ENCODE measurements at regions not wholly inside any gene's neighbourhood (a gene's known extent, or its start where the extent isn't known, plus 50 kb on each side); places are given as distances from the start of the nearest gene placed in this dataset.

DNA sequence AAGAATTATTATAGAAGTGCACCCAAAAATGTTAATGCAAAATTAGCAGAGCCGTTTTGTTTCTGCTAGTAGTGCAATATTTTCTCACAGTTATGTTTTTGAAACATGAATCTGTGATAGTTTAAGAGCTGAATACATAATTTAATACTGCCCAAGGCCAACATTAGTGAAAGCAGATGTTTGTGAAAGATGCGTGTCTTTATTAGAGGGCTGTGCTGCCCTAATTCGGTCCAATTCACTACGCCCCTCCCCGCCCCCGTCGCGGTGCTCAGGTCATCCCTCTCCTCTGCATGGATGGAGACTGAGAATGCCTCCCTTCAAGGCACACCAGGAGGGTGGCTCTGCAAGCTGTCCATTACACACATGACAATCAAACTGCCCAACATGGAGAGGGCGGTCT is 172.0 kb downstream of the TEX36 start:
- H3K9me3 Mint-ChIP-seq: no peaks in the 10 kb centered on the region
- POLR2A ChIA-PET: no interaction called here
- DNase-seq (no peak), ATAC-seq (ENCODE audit: low read depth) (no peak)
- CTCF ChIA-PET: no interaction called here
- H3K4me3 Mint-ChIP-seq: no peak overlapping the region
- H3K27me3 Mint-ChIP-seq: peaks cover 13% of the 10 kb centered on the region
- TF ChIP-seq, protein P1, sequence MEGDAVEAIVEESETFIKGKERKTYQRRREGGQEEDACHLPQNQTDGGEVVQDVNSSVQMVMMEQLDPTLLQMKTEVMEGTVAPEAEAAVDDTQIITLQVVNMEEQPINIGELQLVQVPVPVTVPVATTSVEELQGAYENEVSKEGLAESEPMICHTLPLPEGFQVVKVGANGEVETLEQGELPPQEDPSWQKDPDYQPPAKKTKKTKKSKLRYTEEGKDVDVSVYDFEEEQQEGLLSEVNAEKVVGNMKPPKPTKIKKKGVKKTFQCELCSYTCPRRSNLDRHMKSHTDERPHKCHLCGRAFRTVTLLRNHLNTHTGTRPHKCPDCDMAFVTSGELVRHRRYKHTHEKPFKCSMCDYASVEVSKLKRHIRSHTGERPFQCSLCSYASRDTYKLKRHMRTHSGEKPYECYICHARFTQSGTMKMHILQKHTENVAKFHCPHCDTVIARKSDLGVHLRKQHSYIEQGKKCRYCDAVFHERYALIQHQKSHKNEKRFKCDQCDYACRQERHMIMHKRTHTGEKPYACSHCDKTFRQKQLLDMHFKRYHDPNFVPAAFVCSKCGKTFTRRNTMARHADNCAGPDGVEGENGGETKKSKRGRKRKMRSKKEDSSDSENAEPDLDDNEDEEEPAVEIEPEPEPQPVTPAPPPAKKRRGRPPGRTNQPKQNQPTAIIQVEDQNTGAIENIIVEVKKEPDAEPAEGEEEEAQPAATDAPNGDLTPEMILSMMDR (IDR thresholded peaks at IDR 0.05): no peak
- no peaks in the 10 kb centered on the region for H3K36me3 Mint-ChIP-seq (ENCODE audit: low read depth)
- no peak overlapping the region for H3K27ac Mint-ChIP-seq
- intact Hi-C loops (cut with micrococcal nuclease): loop anchor here (1.0 kb wide), 1 partner anchor 9 kb away; no protein-coding TSS in a partner anchor
- no peaks in the 10 kb centered on the region for H3K4me1 Mint-ChIP-seq

DNA sequence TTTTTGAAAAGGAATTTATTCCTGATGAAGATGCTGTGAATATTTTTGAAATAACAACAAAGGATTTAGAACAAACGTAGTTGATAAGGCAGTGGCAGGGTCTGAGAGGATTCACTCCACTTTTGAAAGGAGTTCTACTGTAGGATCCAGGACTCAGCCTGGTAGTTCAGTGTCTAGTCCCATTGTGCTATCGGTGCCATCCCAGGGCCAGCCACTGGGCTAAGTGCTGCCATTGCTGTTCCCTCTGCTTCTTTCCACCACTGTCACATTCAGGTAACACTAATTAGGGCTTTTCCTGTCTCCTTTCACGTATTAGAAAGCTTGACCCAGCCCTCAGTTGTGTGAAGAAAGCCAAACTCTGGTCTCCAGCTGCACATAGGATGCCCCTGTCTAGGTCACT is 177.3 kb downstream of the TEX36 start:
- H3K36me3 Mint-ChIP-seq (ENCODE audit: low read depth): no peaks in the 10 kb centered on the region
- H3K9me3 Mint-ChIP-seq: no peaks in the 10 kb centered on the region
- TF ChIP-seq, protein P1 (IDR thresholded peaks at IDR 0.05): no peak
- H3K4me1 Mint-ChIP-seq: no peaks in the 10 kb centered on the region
- ChIA-PET POLR2A (no interaction called here), CTCF (no interaction called here)
- DNase-seq (no peak), ATAC-seq (ENCODE audit: low read depth) (no peak)
- no peak overlapping the region for H3K4me3 Mint-ChIP-seq
- peaks cover 7% of the 10 kb centered on the region for H3K27me3 Mint-ChIP-seq
- H3K27ac Mint-ChIP-seq: no peak overlapping the region
- intact Hi-C loops (cut with micrococcal nuclease): no loop called here

DNA sequence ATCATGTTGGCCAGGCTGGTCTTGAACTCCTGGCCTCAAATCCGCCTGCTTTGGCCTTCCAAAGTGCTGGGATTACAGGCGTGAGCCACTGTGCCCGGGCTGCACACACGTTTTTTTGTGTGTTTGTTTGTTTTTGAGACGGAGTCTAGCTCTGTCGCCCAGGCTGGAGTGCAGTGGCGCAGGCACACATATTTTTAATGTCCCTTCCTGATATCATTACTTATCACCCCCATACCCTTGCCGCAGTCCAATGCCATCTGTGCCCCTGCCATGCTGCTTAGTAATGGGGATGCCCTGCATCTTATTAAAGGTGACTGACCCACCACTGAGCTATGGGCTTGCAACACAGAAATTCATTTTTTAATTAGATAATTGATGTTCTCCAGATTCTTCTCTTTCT is 180.7 kb downstream of the TEX36 start:
- H3K4me3 Mint-ChIP-seq: no peak overlapping the region

DNA sequence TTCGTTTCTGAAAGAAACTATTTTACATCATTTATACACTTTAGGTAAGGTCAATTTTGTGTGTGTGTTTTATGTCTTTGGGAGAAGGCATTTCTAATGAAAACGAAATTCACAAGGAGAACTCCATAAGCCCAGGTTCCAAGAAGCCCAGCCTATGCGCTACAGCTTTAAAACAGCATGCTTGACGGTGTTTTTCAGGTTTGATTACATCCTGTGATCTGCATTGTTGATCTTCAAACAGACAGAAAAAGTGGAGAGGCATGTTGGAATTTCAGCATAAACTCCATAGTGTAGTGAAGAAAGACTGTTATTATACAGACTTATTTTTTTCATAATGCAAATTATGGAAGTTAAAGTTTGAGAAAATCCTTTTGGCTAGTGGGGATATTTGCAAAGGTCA is 187.6 kb downstream of the TEX36 start:
- CTCF ChIA-PET: no interaction called here
- TF ChIP-seq, protein P1 (IDR thresholded peaks at IDR 0.05): no peak
- Mint-ChIP-seq H3K9me3 (no peaks in the 10 kb centered on the region), H3K36me3 (ENCODE audit: low read depth) (no peaks in the 10 kb centered on the region), H3K27ac (no peak overlapping the region), H3K27me3 (peaks cover 2% of the 10 kb centered on the region), H3K4me3 (no peak overlapping the region), H3K4me1 (no peaks in the 10 kb centered on the region)
- intact Hi-C loops (cut with micrococcal nuclease): no loop called here
- ATAC-seq (ENCODE audit: low read depth) (no peak), DNase-seq (no peak)
- POLR2A ChIA-PET: no interaction called here

More for the DNA sequence above, 180.7 kb downstream of the TEX36 start:
- TF ChIP-seq, protein P1 (IDR thresholded peaks at IDR 0.05): no peak
- no peak overlapping the region for H3K27ac Mint-ChIP-seq
- DNase-seq (no peak), ATAC-seq (ENCODE audit: low read depth) (no peak)
- intact Hi-C loops (cut with micrococcal nuclease): loop anchor here (1.0 kb wide), 1 partner anchor 8 kb away; no protein-coding TSS in a partner anchor
- no peaks in the 10 kb centered on the region for H3K36me3 Mint-ChIP-seq (ENCODE audit: low read depth)
- H3K4me1 Mint-ChIP-seq: no peaks in the 10 kb centered on the region
- CTCF ChIA-PET: no interaction called here
- POLR2A ChIA-PET: no interaction called here
- peaks cover 6% of the 10 kb centered on the region for H3K27me3 Mint-ChIP-seq
- no peaks in the 10 kb centered on the region for H3K9me3 Mint-ChIP-seq

DNA sequence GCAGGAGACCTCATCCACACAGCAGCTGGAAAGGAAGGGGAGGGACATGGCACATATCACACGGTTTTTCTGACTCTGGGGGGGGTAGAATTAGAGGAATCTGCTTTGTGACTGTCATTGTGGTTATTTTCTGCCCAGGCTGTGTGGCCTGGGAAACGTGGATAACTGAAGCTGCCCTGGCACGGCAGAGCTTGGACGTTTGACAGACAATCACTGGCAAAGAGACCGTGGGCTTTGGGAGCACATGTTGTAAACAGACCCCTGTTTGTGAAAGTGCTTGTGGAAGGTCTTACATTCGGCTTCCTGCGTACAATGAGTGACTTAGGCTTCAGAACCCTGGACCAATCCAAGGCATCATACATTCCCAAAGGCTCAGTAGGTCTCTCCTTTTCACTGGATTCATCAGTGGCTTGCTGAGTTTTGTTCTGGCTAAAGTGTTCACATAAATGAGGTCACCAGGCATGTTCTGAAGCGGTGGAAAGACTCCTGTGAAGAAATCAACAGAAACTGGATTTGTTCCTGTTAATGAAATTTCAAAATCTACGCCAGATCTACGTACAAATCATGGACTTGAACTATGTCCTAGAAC is 188.2 kb downstream of the TEX36 start:
- no peaks in the 10 kb centered on the region for H3K9me3 Mint-ChIP-seq
- H3K4me1 Mint-ChIP-seq: no peaks in the 10 kb centered on the region
- DNase-seq: no peak
- intact Hi-C loops (cut with micrococcal nuclease): no loop called here
- CTCF ChIA-PET: no interaction called here
- TF ChIP-seq, protein P1 (IDR thresholded peaks at IDR 0.05): no peak
- no peak for ATAC-seq (ENCODE audit: low read depth)
- H3K27me3 Mint-ChIP-seq: peaks cover 2% of the 10 kb centered on the region
- POLR2A ChIA-PET: no interaction called here
- no peaks in the 10 kb centered on the region for H3K36me3 Mint-ChIP-seq (ENCODE audit: low read depth)
- H3K27ac Mint-ChIP-seq: no peak overlapping the region
- no peak overlapping the region for H3K4me3 Mint-ChIP-seq
